Epithelial cell of esophagus (primary cell): ENCODE measurements at regions not wholly inside any gene's neighbourhood (a gene's known extent, or its start where the extent isn't known, plus 50 kb on each side); places are given as distances from the start of the nearest gene placed in this dataset.

Experiments used
- DNase-seq: peaks from one replicate; pipeline ENCODE4 v3.0.0; 2010; ENCODE audit warnings: low read depth
- H3K4me3 ChIP-seq: 2 replicates; pipeline ENCODE4 v1.5.1; 2011; ENCODE audit warnings: mild to moderate bottlenecking, low read length, control low read depth
- TF ChIP-seq, protein P1 (sequence below): IDR thresholded peaks from 2 replicates; pipeline ENCODE4 v1.5.1; 2011; ENCODE audit warnings: low read depth, mild to moderate bottlenecking, low read length, control low read depth, inconsistent platforms; ENCODE audit not compliant: insufficient read depth; ENCODE audit errors: missing control alignments

- no peak for DNase-seq
- TF ChIP-seq, protein P1, sequence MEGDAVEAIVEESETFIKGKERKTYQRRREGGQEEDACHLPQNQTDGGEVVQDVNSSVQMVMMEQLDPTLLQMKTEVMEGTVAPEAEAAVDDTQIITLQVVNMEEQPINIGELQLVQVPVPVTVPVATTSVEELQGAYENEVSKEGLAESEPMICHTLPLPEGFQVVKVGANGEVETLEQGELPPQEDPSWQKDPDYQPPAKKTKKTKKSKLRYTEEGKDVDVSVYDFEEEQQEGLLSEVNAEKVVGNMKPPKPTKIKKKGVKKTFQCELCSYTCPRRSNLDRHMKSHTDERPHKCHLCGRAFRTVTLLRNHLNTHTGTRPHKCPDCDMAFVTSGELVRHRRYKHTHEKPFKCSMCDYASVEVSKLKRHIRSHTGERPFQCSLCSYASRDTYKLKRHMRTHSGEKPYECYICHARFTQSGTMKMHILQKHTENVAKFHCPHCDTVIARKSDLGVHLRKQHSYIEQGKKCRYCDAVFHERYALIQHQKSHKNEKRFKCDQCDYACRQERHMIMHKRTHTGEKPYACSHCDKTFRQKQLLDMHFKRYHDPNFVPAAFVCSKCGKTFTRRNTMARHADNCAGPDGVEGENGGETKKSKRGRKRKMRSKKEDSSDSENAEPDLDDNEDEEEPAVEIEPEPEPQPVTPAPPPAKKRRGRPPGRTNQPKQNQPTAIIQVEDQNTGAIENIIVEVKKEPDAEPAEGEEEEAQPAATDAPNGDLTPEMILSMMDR: no peak
- no peak overlapping the region for H3K4me3 ChIP-seq
Measured at GRCh38 chr16:22687031-22687530, 126.9 kb upstream of the HS3ST2 start.

DNA sequence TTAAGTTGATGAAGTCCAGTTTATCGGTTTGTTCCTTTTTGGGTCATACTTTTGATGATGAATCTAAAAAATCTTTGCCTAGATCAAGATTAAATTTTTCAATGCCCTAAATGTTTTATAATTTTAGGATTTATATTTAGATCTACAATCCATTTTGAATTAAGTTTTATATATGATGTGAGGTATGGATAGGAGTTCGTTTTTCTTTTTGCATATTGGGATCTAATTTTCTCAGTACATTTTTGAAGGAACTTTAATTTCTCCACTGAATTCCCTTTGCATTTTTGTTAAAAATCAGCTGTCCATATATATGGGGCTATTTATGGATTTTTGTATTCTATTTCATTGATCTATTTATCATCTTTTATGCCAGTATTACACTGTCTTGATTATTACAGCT is 125.5 kb upstream of the HS3ST2 start:
- TF ChIP-seq, protein P1: no peak
- no peak overlapping the region for H3K4me3 ChIP-seq
- no peak for DNase-seq

DNA sequence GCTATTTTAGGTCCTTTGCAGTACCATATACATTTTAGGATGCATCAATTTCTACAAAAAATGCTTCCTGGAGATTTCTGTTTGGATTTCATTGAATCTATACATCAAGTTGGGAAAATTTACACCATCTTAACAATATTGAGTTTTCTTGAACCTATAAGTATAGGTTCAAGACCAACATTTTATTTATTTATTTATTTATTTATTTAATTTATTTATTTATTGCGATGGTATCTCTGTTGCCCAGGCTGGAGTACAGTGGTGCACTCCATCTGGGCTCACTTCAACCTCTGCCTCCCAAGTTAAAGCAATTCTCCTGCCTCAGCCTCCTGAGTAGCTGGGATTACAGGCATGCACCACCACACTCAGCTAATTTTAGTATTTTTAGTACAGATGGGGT is 125.0 kb upstream of the HS3ST2 start:
- TF ChIP-seq, protein P1: no peak
- H3K4me3 ChIP-seq: no peak overlapping the region
- DNase-seq: no peak

DNA sequence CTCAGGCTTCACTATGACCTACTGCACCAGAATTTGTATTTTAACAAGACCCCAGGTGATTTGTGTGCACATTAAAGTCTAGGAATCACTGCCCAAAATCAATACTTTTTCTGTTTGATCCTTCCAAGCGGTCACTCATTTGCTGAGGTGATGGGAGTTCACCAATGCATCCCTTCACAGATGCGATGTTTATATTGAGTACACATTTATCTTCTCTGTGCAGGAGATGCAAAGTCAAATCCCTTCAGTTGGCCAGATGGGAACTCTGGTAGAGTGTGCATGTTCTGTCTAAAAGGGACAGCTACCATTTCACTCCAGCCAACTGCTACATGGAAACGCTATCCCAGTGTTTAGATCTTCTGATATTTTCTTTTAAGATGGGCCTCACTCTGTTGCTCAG is 122.6 kb upstream of the HS3ST2 start:
- no peak overlapping the region for H3K4me3 ChIP-seq
- TF ChIP-seq, protein P1: no peak
- DNase-seq: no peak

DNA sequence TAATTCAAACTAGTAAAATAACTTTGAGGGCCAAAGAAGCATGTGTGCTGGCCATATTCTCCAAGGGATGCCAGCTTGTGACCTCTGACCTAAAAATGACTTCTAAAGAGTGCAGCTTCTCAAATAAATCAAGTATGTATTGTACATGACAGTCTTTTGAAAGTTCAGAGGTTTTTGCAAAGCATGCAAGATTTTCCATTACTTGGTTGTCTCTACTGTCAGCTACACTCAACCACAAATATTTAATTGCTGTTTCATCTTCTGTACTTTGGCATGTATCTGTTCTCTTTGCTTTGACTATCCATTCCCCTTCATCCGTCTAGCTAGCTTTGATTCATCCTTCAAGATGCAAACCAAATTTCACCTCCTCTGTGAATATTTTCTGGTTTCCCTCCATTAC is 121.9 kb upstream of the HS3ST2 start:
- no peak overlapping the region for H3K4me3 ChIP-seq
- no peak for DNase-seq
- TF ChIP-seq, protein P1: no peak

GRCh38 chr16:22692916-22693637 is 120.9 kb upstream of the HS3ST2 start:
- H3K4me3 ChIP-seq: no peak overlapping the region
- TF ChIP-seq, protein P1: no peak
- no peak for DNase-seq

DNA sequence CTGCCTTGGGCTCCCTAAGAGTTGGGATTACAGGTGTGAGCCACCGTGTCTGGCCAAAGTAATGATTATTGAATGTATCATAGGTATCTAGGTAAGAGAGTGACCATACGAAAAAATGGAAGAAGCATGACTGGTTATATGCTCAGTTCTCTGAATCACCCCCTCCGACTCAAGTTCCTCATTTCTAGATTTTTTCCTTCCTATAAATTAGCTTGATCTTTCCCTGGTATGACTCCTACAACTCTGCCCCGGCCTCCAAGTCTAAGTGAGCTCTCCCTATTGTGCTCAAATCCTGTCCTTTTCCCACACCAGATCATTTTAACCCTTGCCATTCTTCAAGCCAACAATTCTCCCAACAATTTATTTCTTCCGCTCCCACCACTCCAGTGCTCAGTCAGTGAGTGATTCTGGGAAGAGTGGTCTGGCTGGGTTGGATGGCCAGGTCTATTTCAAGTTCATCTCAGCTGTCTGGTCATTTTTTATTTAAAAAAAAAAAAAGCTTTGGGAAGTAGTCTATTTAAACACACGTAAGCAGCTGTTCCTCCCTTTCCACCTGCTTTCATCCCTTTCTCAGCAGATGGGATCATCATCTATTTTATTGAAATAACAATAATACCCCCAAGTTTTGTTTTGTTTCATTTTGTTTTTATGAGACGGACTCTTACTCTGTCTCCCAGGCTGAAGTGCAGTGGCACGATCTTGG is 120.2 kb upstream of the HS3ST2 start:
- H3K4me3 ChIP-seq: no peak overlapping the region
- no peak for DNase-seq
- TF ChIP-seq, protein P1: no peak
